Middle frontal gyrus (tissue), 1 donor: ENCODE measurements at regions not wholly inside any gene's neighbourhood (a gene's known extent, or its start where the extent isn't known, plus 50 kb on each side); places are given as distances from the start of the nearest gene placed in this dataset.
"Not testable (repeated sequence)": the region's sequence is repeated elsewhere in the genome, so short reads cannot be mapped to it uniquely, and the experiment has no call there.

Experiments used
- DNase-seq: peaks from one replicate; pipeline ENCODE4 v3.0.0-alpha.2; 2015; ENCODE audit warnings: low spot score; ENCODE audit errors: extremely low spot score

GRCh38 chr3:18738393-18739098, 313.4 kb upstream of the SATB1 start:
- DNase-seq: no peak

GRCh38 chr3:18735005-18735404, 309.9 kb upstream of the SATB1 start:
- no peak for DNase-seq

GRCh38 chr3:18734309-18734708, 309.2 kb upstream of the SATB1 start:
- DNase-seq: no peak

GRCh38 chr3:18732474-18732873, 307.3 kb upstream of the SATB1 start:
- no peak for DNase-seq

GRCh38 chr3:18730491-18730890, 305.4 kb upstream of the SATB1 start:
- no peak for DNase-seq

GRCh38 chr3:18729671-18730070, 304.5 kb upstream of the SATB1 start:
- DNase-seq: no peak

- no peak for DNase-seq
These were observed 300.7 kb upstream of the SATB1 start for GRCh38 chr3:18725668-18726407.

GRCh38 chr3:18724456-18724855, 299.3 kb upstream of the SATB1 start:
- DNase-seq: no peak

- no peak for DNase-seq
These were observed 298.2 kb upstream of the SATB1 start for GRCh38 chr3:18723206-18723810.

GRCh38 chr3:18720543-18720942, 295.4 kb upstream of the SATB1 start:
- DNase-seq: no peak

- no peak for DNase-seq
These were observed 292.5 kb upstream of the SATB1 start for GRCh38 chr3:18717598-18717997.

- no peak for DNase-seq
These were observed 291.7 kb upstream of the SATB1 start for GRCh38 chr3:18716821-18717220.

GRCh38 chr3:18716101-18716500, 291.0 kb upstream of the SATB1 start:
- DNase-seq: no peak

GRCh38 chr3:18715208-18715607, 290.1 kb upstream of the SATB1 start:
- DNase-seq: no peak

- DNase-seq: no peak
These were observed 288.4 kb upstream of the SATB1 start for GRCh38 chr3:18713577-18713951.

- no peak for DNase-seq
These were observed 287.8 kb upstream of the SATB1 start for GRCh38 chr3:18712713-18713576.

GRCh38 chr3:18704326-18704725, 279.2 kb upstream of the SATB1 start:
- DNase-seq: no peak

- no peak for DNase-seq
These were observed 278.7 kb upstream of the SATB1 start for GRCh38 chr3:18703798-18704197.

- not testable (repeated sequence) for DNase-seq
These were observed 268.6 kb upstream of the SATB1 start for GRCh38 chr3:18693588-18694329.

- DNase-seq: no peak
These were observed 262.1 kb upstream of the SATB1 start for GRCh38 chr3:18687286-18687685.

- no peak for DNase-seq
These were observed 258.8 kb upstream of the SATB1 start for GRCh38 chr3:18683900-18684299.
